Bronchial epithelial cell (primary cell): ENCODE measurements at regions not wholly inside any gene's neighbourhood (a gene's known extent, or its start where the extent isn't known, plus 50 kb on each side); places are given as distances from the start of the nearest gene placed in this dataset.
A peak's percentile ranks its signal among the peaks of the same experiment; 100 is the strongest.

Experiments
- DNase-seq: peaks from one replicate; pipeline ENCODE4 v3.0.0-alpha.2; 2010; ENCODE audit warnings: low read depth
- FAIRE-seq: peaks from 2 replicates; lab custom pipeline; 2011; peaks lifted over from hg19 to GRCh38; lab: Jason Lieb, UNC
- H3K27me3 ChIP-seq: 2 replicates; pipeline ENCODE4 v1.5.1; 2011; ENCODE audit warnings: low read length; ENCODE audit not compliant: control insufficient read depth, insufficient read depth
- H3K36me3 ChIP-seq: 2 replicates; pipeline ENCODE4 v1.5.1; 2011; ENCODE audit warnings: low read length; ENCODE audit not compliant: control insufficient read depth, insufficient read depth
- H3K4me3 ChIP-seq: 2 replicates; pipeline ENCODE4 v1.5.1; 2011; ENCODE audit warnings: mild to moderate bottlenecking, low read depth, low read length, control low read depth
- TF ChIP-seq, protein P1 (sequence below): IDR thresholded peaks from 2 replicates; pipeline ENCODE4 v1.5.1; 2011; ENCODE audit warnings: mild to moderate bottlenecking, moderate library complexity, low read length, control low read depth, inconsistent platforms; ENCODE audit not compliant: insufficient read depth, severe bottlenecking

DNA sequence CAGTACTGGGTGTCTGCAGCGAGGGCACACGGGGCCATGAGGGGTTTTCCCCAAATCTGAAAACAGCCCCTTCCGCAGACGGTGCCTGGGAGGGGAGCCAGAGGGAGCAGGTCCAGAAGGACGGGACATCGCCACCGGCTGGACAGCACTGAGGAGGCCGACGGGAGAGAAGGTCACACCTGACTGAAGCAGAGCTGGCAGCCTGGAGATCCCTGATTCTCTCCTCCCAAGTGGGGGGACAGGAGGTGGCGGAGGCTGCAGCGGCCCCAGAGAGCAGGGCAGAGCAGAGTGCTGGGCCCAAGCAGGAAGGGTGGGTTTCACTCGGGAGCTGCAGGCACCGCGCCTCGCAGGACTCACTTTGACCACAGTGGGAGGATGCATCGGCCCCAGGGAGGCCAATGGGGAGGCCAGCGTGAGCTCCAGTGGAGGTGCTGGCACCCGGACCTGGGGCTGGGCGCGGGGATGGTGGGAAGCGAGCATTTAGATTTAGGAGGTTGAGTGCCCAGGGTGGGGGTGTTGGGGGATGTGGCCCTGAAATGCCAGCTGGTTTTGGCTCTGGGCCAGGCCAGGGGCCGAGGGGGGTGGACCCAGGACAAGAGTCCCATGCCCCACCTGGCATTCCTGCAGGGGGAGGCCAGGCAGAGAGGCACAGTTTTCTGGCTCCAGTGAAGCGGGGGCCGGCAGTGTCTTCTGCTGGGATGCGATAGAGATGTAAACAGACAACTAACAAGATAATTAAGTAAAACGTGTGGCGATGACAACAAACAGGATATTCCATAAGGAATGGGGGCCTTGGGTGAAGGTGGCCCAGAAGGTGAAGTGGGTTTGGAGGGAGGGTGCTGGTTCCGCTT, 92.3 kb upstream of the FGF3 start:
- TF ChIP-seq, protein P1, sequence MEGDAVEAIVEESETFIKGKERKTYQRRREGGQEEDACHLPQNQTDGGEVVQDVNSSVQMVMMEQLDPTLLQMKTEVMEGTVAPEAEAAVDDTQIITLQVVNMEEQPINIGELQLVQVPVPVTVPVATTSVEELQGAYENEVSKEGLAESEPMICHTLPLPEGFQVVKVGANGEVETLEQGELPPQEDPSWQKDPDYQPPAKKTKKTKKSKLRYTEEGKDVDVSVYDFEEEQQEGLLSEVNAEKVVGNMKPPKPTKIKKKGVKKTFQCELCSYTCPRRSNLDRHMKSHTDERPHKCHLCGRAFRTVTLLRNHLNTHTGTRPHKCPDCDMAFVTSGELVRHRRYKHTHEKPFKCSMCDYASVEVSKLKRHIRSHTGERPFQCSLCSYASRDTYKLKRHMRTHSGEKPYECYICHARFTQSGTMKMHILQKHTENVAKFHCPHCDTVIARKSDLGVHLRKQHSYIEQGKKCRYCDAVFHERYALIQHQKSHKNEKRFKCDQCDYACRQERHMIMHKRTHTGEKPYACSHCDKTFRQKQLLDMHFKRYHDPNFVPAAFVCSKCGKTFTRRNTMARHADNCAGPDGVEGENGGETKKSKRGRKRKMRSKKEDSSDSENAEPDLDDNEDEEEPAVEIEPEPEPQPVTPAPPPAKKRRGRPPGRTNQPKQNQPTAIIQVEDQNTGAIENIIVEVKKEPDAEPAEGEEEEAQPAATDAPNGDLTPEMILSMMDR, result no peak
- FAIRE-seq, result no peak
- Histone ChIP-seq H3K4me3 (no peak overlapping the region), H3K27me3 (peaks cover 4% of the 10 kb centered on the region), H3K36me3 (no peaks in the 10 kb centered on the region)
- DNase-seq, result no peak

DNA sequence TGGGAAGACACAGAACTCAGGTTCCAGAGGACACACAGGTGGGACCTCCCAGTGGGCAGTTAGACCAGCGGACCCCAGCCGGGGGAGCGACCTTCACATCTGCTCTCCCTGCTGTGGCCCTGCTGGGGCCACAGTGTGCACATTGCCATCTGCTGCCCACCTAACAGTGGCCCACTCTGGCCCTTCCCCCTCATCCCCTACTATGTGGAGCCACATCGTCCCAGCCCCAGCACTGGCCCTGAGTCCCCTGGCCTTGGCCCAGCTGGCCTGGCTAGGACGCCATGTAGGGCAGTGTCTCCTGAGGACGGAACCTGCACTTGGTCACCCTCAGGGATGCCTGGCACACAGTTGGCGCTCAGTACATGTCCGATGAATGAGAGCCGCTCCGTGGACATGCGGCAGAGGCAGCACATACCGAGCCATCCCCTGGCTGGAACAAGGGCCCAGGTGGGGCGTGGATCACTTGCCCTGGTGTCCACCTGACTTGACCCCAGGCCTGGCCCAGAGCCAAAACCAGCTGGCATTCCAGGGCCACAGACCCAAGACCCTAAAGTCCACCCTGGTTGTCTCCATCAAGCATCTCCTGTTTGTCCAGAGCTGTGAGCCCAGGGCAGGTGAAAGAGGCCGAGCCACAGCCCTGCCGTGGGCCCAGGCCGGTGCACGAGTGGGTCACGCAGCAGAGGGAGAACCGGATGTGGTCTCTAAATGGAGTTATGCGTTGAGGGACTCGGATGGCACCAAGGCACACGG, 93.1 kb upstream of the FGF3 start:
- TF ChIP-seq, protein P1, result no peak
- no peaks in the 10 kb centered on the region for H3K36me3 ChIP-seq
- no peak for DNase-seq
- peaks cover 4% of the 10 kb centered on the region for H3K27me3 ChIP-seq
- H3K4me3 ChIP-seq, result no peak overlapping the region
- FAIRE-seq, result no peak

DNA sequence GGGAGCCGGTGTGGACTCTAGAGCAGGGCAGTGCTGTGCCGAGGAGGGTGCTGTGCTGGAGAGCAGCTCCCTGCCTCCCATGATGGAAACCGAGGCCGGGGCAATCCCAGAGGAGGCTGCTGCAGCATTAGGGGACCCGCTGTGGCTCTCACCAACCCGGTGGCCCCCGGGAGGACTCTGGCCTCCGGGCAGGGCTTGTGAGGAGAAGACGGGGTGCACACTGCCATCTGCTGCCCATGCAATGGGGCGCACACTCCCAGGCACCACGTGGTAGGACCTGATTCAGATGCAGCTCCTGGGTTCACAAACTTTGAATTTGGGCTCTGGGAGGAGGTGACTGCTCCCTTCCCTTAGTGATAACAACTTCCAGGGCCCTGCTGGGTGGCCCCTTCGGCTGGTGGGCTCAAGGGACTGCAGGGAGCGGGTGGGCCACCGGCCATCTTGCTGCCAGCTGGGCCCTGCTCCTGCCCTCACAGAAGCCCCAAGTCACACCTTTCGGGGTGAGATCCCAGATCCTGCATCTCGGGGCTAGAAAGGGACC, 93.8 kb upstream of the FGF3 start:
- DNase-seq (peak; percentile 10), FAIRE-seq (no peak)
- Histone ChIP-seq H3K27me3 (peaks cover 4% of the 10 kb centered on the region), H3K4me3 (no peak overlapping the region), H3K36me3 (no peaks in the 10 kb centered on the region)
- TF ChIP-seq, protein P1, result peak; percentile 70

DNA sequence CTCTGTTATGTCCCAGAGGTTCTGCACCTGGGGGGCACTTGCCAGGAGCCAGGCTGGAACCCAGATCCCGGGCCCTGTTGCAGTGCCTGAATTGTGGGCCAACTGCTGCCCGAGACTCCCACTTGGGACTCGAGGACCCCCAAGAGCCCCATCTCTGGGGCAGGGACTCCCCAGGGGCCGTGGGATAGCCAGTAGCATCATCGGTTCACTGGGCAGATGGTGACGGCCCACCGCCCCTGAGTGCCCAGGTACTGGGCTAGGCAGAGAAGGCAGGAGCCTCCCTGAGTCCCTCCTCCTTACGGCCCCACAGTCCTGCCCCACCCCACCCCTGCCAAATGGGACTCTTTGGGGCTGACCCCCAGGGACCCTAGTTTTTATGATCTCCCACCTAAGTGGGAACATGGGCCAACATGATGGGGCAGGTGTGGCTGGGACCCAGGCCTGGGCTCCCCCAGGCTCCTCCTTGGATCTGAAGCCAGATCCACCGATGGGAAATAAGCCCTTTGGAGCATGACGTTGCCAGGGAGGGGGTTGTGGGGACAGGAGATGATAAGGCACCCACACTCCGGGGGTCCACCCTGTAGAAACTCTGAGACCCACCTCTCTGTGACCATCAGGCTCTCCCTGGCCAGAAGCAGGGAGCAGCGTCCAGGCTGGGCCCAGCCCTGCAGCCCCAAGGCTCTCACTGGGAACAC, 94.5 kb upstream of the FGF3 start:
- DNase-seq (no peak), FAIRE-seq (no peak)
- no peaks in the 10 kb centered on the region for H3K36me3 ChIP-seq
- H3K27me3 ChIP-seq, result peaks cover 4% of the 10 kb centered on the region
- TF ChIP-seq, protein P1, result no peak
- no peak overlapping the region for H3K4me3 ChIP-seq

DNA sequence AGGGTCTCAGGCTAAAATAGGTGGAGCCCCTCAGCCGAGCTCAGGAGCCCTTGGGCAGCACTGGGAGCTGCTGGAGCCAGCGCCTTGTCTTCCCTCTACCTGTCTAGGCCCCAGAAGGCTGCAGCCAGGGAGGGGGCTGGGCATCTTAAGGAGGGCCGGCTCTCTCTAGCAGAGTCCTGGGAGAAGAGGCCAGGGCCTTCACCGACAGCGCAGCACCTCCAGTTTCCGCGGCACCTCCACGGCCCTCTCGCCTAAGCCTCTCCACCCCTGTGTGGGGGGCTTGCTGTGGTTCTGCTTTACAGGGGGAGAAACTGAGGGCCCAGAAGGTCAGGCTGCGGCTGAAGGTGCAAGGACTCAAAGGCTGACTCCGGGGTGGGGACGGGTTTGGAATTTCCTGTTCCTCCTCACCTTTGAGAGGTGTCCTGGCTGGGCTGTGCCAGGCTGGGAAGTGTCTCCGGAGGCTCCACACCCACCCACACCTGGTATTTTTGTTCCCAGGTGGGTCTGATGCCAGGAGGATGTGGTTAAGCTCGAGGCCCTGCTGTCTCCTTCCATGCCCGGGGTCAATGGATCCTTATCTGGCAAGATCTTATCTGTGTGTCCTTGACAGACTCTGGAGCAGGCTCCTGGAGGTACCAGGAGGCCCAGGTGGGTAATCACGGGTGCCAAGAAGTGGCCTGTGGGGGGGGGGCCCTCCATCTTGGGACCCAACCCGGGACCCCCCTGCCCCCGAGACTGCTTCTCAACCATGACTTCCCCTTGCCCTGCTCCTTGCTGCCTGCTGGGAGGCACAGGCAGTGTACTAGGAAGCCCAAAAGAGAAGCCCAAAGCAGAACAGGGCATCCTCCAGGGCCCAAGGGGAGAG, 95.3 kb upstream of the FGF3 start:
- Histone ChIP-seq H3K36me3 (no peaks in the 10 kb centered on the region), H3K27me3 (peaks cover 2% of the 10 kb centered on the region), H3K4me3 (no peak overlapping the region)
- FAIRE-seq (no peak), DNase-seq (peak; percentile 25)
- TF ChIP-seq, protein P1, result no peak
